Activated T-helper 1 cell treated with Interleukin-2 at 50 U/mL for 16 hours (primary cell): ENCODE measurements at regions not wholly inside any gene's neighbourhood (a gene's known extent, or its start where the extent isn't known, plus 50 kb on each side); places are given as distances from the start of the nearest gene placed in this dataset.

Experiments used
- DNase-seq: peaks from one replicate; pipeline ENCODE4 v3.0.0-alpha.2; 2020; ENCODE audit warnings: low read depth

- no peak for DNase-seq
These were observed 95.9 kb upstream of the CXCR4 start for GRCh38 chr2:136213836-136214235.

GRCh38 chr2:136212426-136213378 is 94.8 kb upstream of the CXCR4 start:
- DNase-seq = no peak

- no peak for DNase-seq
These were observed 93.8 kb upstream of the CXCR4 start for GRCh38 chr2:136211701-136212100.

- DNase-seq = no peak
These were observed 92.9 kb upstream of the CXCR4 start for GRCh38 chr2:136210822-136211221.

- no peak for DNase-seq
These were observed 92.5 kb upstream of the CXCR4 start for GRCh38 chr2:136210455-136210805.

- DNase-seq = no peak
These were observed 91.9 kb upstream of the CXCR4 start for GRCh38 chr2:136209561-136210454.

GRCh38 chr2:136208682-136209420 is 90.9 kb upstream of the CXCR4 start:
- no peak for DNase-seq

- DNase-seq = no peak
These were observed 89.7 kb upstream of the CXCR4 start for GRCh38 chr2:136207665-136208064.

GRCh38 chr2:136207030-136207623 is 89.2 kb upstream of the CXCR4 start:
- DNase-seq = no peak

- DNase-seq = no peak
These were observed 88.7 kb upstream of the CXCR4 start for GRCh38 chr2:136206613-136207012.

- no peak for DNase-seq
These were observed 87.7 kb upstream of the CXCR4 start for GRCh38 chr2:136205615-136206014.

GRCh38 chr2:136204971-136205370 is 87.0 kb upstream of the CXCR4 start:
- no peak for DNase-seq

GRCh38 chr2:136195226-136195625 is 77.3 kb upstream of the CXCR4 start:
- no peak for DNase-seq

- DNase-seq = no peak
These were observed 73.1 kb upstream of the CXCR4 start for GRCh38 chr2:136191041-136191440.

GRCh38 chr2:136189221-136189782 is 71.4 kb upstream of the CXCR4 start:
- no peak for DNase-seq

GRCh38 chr2:136188086-136188485 is 70.1 kb upstream of the CXCR4 start:
- DNase-seq = no peak

GRCh38 chr2:136185981-136186776 is 68.2 kb upstream of the CXCR4 start:
- DNase-seq = no peak

- no peak for DNase-seq
These were observed 65.1 kb upstream of the CXCR4 start for GRCh38 chr2:136183097-136183496.

- DNase-seq = no peak
These were observed 64.4 kb upstream of the CXCR4 start for GRCh38 chr2:136182315-136182714.

GRCh38 chr2:136179602-136179975 is 61.6 kb upstream of the CXCR4 start:
- DNase-seq = no peak
